ENCODE measurements at regions not wholly inside any gene's neighbourhood (a gene's known extent, or its start where the extent isn't known, plus 50 kb on each side); places are given as distances from the start of the nearest gene placed in this dataset.

DNA sequence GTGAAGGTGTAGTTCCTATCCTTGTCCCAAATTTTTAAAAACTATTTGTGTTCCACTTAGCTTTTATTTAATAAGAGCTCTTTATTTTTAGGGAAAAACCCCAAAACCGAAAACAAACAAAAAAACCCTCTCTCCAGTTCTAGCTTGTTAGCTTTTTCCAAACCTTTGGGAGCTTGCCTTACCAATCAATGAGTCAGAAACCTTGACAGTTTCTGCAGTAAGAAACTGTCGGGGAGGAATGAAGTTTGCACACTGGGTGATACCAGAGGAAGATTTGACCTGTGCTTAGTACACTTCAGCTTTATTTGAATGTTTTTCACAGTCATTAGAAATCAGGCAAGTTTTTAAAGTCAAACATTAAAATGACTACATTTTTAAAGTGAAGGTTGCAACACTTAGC lies 105.0 kb downstream of the FAT3 start:
- no peak for ATAC-seq (ENCODE audit: insufficient read depth, low FRiP score)
- 32 to 34% methylated on average over 2 of the region's 2 CpGs for WGBS, 2 donors
- Histone ChIP-seq H3K4me3 (no peak overlapping the region), H3K9me3 (ENCODE audit: control insufficient read depth in 4 of 4, insufficient read depth in 3 of 4, low read length in 3 of 4) (no peaks in the 10 kb centered on the region), H3K27me3 (ENCODE audit: control insufficient read depth in 3 of 3, insufficient read depth in 3 of 3, low read length in 2 of 3) (no peaks in the 10 kb centered on the region), H3K9ac (ENCODE audit: insufficient read depth in 1 of 2, low read length in 2 of 2) (no peak overlapping the region), H3K36me3 (ENCODE audit: control insufficient read depth in 4 of 4, insufficient read depth in 4 of 4, low read length in 4 of 4) (no peaks in the 10 kb centered on the region), H3K4me1 (ENCODE audit: control insufficient read depth in 5 of 5, insufficient read depth in 5 of 5, low read length in 5 of 5) (peaks cover 0 to 23% (median 12%) of the 10 kb centered on the region in 5 donors), H3K27ac (ENCODE audit: low read depth in 1 of 2, low read length in 1 of 2) (no peak overlapping the region)
- DNase-seq = peak in 2 of 3 donors; percentile 17 to 34
- TF ChIP-seq, protein P1, sequence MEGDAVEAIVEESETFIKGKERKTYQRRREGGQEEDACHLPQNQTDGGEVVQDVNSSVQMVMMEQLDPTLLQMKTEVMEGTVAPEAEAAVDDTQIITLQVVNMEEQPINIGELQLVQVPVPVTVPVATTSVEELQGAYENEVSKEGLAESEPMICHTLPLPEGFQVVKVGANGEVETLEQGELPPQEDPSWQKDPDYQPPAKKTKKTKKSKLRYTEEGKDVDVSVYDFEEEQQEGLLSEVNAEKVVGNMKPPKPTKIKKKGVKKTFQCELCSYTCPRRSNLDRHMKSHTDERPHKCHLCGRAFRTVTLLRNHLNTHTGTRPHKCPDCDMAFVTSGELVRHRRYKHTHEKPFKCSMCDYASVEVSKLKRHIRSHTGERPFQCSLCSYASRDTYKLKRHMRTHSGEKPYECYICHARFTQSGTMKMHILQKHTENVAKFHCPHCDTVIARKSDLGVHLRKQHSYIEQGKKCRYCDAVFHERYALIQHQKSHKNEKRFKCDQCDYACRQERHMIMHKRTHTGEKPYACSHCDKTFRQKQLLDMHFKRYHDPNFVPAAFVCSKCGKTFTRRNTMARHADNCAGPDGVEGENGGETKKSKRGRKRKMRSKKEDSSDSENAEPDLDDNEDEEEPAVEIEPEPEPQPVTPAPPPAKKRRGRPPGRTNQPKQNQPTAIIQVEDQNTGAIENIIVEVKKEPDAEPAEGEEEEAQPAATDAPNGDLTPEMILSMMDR (IDR thresholded peaks at IDR 0.05; ENCODE audit: control extremely low read depth, extremely low read depth) = no peak

DNA sequence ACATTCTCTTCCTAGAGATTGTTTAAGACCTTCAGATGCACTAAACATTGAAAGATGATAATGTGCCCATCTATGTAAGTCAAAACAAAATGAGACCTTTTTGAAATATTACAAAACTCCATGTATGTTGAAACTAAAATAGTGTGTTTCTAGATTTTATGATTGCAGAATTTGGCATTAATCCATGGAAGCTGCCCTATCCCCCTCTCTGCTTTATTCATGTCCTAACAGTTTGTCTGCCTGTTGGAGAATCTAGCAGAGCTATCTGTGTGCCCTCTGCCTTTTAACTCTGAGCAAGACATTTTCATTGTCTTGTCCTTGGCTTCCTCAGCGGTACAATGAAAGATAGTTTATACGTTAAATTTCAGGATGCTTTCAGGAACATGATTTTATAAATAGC lies 105.5 kb downstream of the FAT3 start:
- DNase-seq (peak in 2 of 3 donors; percentile 45 to 62), ATAC-seq (ENCODE audit: insufficient read depth, low FRiP score) (no peak)
- WGBS, 2 donors = 50 to 57% methylated on average over 2 of the region's 2 CpGs
- no peaks in the 10 kb centered on the region for H3K9me3 ChIP-seq (ENCODE audit: control insufficient read depth in 4 of 4, insufficient read depth in 3 of 4, low read length in 3 of 4)
- peaks cover 0 to 23% (median 12%) of the 10 kb centered on the region in 5 donors for H3K4me1 ChIP-seq (ENCODE audit: control insufficient read depth in 5 of 5, insufficient read depth in 5 of 5, low read length in 5 of 5)
- H3K27me3 ChIP-seq (ENCODE audit: control insufficient read depth in 3 of 3, insufficient read depth in 3 of 3, low read length in 2 of 3) = no peaks in the 10 kb centered on the region
- TF ChIP-seq, protein P1 (IDR thresholded peaks at IDR 0.05; ENCODE audit: control extremely low read depth, extremely low read depth) = no peak
- no peak overlapping the region for H3K4me3 ChIP-seq
- H3K9ac ChIP-seq (ENCODE audit: insufficient read depth in 1 of 2, low read length in 2 of 2) = no peak overlapping the region
- no peaks in the 10 kb centered on the region for H3K36me3 ChIP-seq (ENCODE audit: control insufficient read depth in 4 of 4, insufficient read depth in 4 of 4, low read length in 4 of 4)
- no peak overlapping the region for H3K27ac ChIP-seq (ENCODE audit: low read depth in 1 of 2, low read length in 1 of 2)

DNA sequence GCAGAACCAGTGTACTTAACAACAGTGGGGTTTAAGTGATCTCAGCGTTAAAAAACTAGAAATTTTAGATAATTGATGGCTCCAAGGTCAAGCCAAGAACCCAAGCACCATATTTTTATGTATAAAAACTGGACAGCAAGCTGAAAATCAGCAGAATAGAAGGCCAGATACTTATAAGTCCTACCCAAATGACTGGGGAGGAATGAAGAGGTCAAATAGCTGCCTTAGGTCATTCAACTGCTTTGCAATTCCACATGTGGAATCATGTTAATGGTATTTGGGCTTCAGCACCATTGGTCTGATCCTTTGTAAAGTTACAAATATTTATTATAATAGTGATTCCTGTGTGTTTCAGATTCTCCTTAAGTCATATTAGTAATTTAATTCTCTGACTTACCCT lies 108.4 kb downstream of the FAT3 start:
- TF ChIP-seq, protein P1 (IDR thresholded peaks at IDR 0.05; ENCODE audit: control extremely low read depth, extremely low read depth) = no peak
- Histone ChIP-seq H3K4me3 (no peak overlapping the region), H3K9me3 (ENCODE audit: control insufficient read depth in 4 of 4, insufficient read depth in 3 of 4, low read length in 3 of 4) (no peaks in the 10 kb centered on the region), H3K27ac (ENCODE audit: low read depth in 1 of 2, low read length in 1 of 2) (no peak overlapping the region), H3K9ac (ENCODE audit: insufficient read depth in 1 of 2, low read length in 2 of 2) (no peak overlapping the region), H3K27me3 (ENCODE audit: control insufficient read depth in 3 of 3, insufficient read depth in 3 of 3, low read length in 2 of 3) (no peaks in the 10 kb centered on the region), H3K36me3 (ENCODE audit: control insufficient read depth in 4 of 4, insufficient read depth in 4 of 4, low read length in 4 of 4) (no peaks in the 10 kb centered on the region), H3K4me1 (ENCODE audit: control insufficient read depth in 5 of 5, insufficient read depth in 5 of 5, low read length in 5 of 5) (peaks cover 0 to 27% (median 12%) of the 10 kb centered on the region in 5 donors)
- DNase-seq (no peak), ATAC-seq (ENCODE audit: insufficient read depth, low FRiP score) (peak; percentile 61)
- 46 to 82% methylated on average over 1 of the region's 1 CpG for WGBS, 2 donors

DNA sequence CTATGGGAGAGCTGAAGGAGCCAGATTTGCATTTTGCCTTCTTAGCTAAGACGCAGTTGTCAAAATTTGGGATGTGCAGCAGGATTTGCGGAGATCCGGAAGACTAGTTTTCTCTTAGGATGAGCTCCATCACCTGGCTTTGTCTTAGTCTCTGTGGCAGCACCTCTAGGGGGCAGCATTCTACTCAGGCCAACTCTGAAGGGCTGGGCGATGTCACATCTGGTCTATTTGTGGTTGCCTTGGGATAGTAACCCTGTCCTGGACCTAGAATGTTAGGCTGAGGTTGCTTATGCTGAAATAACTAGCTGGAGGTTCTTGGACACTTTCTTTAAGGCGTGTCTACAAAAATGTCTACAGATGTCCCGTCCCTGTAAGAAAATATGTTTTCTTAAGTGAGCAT lies 116.2 kb downstream of the FAT3 start:
- H3K9me3 ChIP-seq (ENCODE audit: control insufficient read depth in 4 of 4, insufficient read depth in 3 of 4, low read length in 3 of 4) = no peaks in the 10 kb centered on the region
- H3K9ac ChIP-seq (ENCODE audit: insufficient read depth in 1 of 2, low read length in 2 of 2) = no peak overlapping the region
- DNase-seq (no peak), ATAC-seq (ENCODE audit: insufficient read depth, low FRiP score) (no peak)
- no peaks in the 10 kb centered on the region for H3K27me3 ChIP-seq (ENCODE audit: control insufficient read depth in 3 of 3, insufficient read depth in 3 of 3, low read length in 2 of 3)
- WGBS, 2 donors = 85 to 93% methylated on average over 6 of the region's 6 CpGs
- TF ChIP-seq, protein P1 (IDR thresholded peaks at IDR 0.05; ENCODE audit: control extremely low read depth, extremely low read depth) = no peak
- H3K4me1 ChIP-seq (ENCODE audit: control insufficient read depth in 5 of 5, insufficient read depth in 5 of 5, low read length in 5 of 5) = peaks cover 0 to 16% (median 0%) of the 10 kb centered on the region in 5 donors
- H3K36me3 ChIP-seq (ENCODE audit: control insufficient read depth in 4 of 4, insufficient read depth in 4 of 4, low read length in 4 of 4) = no peaks in the 10 kb centered on the region
- H3K27ac ChIP-seq (ENCODE audit: low read depth in 1 of 2, low read length in 1 of 2) = no peak overlapping the region
- H3K4me3 ChIP-seq = no peak overlapping the region

All from lung (tissue), 11 donors.